DMS79 treated with DMSO at 0.1 percent for 48 hours (cell line): ENCODE measurements at regions not wholly inside any gene's neighbourhood (a gene's known extent, or its start where the extent isn't known, plus 50 kb on each side); places are given as distances from the start of the nearest gene placed in this dataset.

Source experiments
- DNase-seq: peaks from one replicate; lab custom pipeline; 2025; lab: John Stamatoyannopoulos, UW

- no peak for DNase-seq
Measured at GRCh38 chr3:104854468-104854867, 512.2 kb upstream of the ALCAM start.

- no peak for DNase-seq
Measured at GRCh38 chr3:104855702-104856101, 511.0 kb upstream of the ALCAM start.

GRCh38 chr3:104856741-104857140 lies 510.0 kb upstream of the ALCAM start:
- no peak for DNase-seq

GRCh38 chr3:104868291-104868690 lies 498.4 kb upstream of the ALCAM start:
- DNase-seq, result no peak

GRCh38 chr3:104870276-104870675 lies 496.4 kb upstream of the ALCAM start:
- no peak for DNase-seq

GRCh38 chr3:104873331-104873730 lies 493.4 kb upstream of the ALCAM start:
- no peak for DNase-seq

GRCh38 chr3:104878395-104878794 lies 488.3 kb upstream of the ALCAM start:
- no peak for DNase-seq

GRCh38 chr3:104879919-104880318 lies 486.8 kb upstream of the ALCAM start:
- no peak for DNase-seq

- DNase-seq, result no peak
Measured at GRCh38 chr3:104885214-104885814, 481.4 kb upstream of the ALCAM start.

- DNase-seq, result no peak
Measured at GRCh38 chr3:104886220-104886995, 480.3 kb upstream of the ALCAM start.

- no peak for DNase-seq
Measured at GRCh38 chr3:104887069-104887468, 479.6 kb upstream of the ALCAM start.

- no peak for DNase-seq
Measured at GRCh38 chr3:104887619-104888018, 479.1 kb upstream of the ALCAM start.

GRCh38 chr3:104892044-104892443 lies 474.7 kb upstream of the ALCAM start:
- no peak for DNase-seq

GRCh38 chr3:104896624-104897023 lies 470.1 kb upstream of the ALCAM start:
- no peak for DNase-seq

GRCh38 chr3:104901396-104901795 lies 465.3 kb upstream of the ALCAM start:
- DNase-seq, result no peak

GRCh38 chr3:104903064-104903463 lies 463.6 kb upstream of the ALCAM start:
- no peak for DNase-seq

GRCh38 chr3:104906001-104906639 lies 460.6 kb upstream of the ALCAM start:
- no peak for DNase-seq

GRCh38 chr3:104907507-104907906 lies 459.2 kb upstream of the ALCAM start:
- no peak for DNase-seq

GRCh38 chr3:104908761-104909160 lies 457.9 kb upstream of the ALCAM start:
- DNase-seq, result peak; percentile 23

GRCh38 chr3:104909198-104909597 lies 457.5 kb upstream of the ALCAM start:
- peak; percentile 34 for DNase-seq

GRCh38 chr3:104909721-104910120 lies 457.0 kb upstream of the ALCAM start:
- no peak for DNase-seq

- DNase-seq, result no peak
Measured at GRCh38 chr3:104911376-104911775, 455.3 kb upstream of the ALCAM start.

GRCh38 chr3:104916971-104917370 lies 449.7 kb upstream of the ALCAM start:
- no peak for DNase-seq
